ENCODE measurements at regions not wholly inside any gene's neighbourhood (a gene's known extent, or its start where the extent isn't known, plus 50 kb on each side); places are given as distances from the start of the nearest gene placed in this dataset.

- TF ChIP-seq EP300 (IDR thresholded peaks at IDR 0.05): no peak
- no peak for TF ChIP-seq POLR2AphosphoS5 (IDR thresholded peaks at IDR 0.05)
- H3K4me3 ChIP-seq: no peak overlapping the region
- no peaks in the 10 kb centered on the region for H3K36me3 ChIP-seq
- DNase-seq: no peak
- H3K27me3 ChIP-seq: no peaks in the 10 kb centered on the region
- no peaks in the 10 kb centered on the region for H3K4me1 ChIP-seq
- peaks cover 0 to 6% (median 0%) of the 10 kb centered on the region in 4 donors for H3K9me3 ChIP-seq
- H3K27ac ChIP-seq: no peak overlapping the region
- 93 to 100% methylated on average over 6 of the region's 6 CpGs for WGBS, 2 donors
- ATAC-seq (ENCODE audit: low FRiP score in 2 of 2): no peak
These were observed 62.5 kb upstream of the STAM2 start for GRCh38 chr2:152238016-152238415.

- DNase-seq: no peak
- Histone ChIP-seq H3K27me3 (no peaks in the 10 kb centered on the region), H3K36me3 (no peaks in the 10 kb centered on the region), H3K4me1 (no peaks in the 10 kb centered on the region), H3K4me3 (no peak overlapping the region), H3K27ac (no peak overlapping the region), H3K9me3 (peaks cover 0 to 6% (median 0%) of the 10 kb centered on the region in 4 donors)
- TF ChIP-seq EP300 (IDR thresholded peaks at IDR 0.05): no peak
- TF ChIP-seq, protein P1, sequence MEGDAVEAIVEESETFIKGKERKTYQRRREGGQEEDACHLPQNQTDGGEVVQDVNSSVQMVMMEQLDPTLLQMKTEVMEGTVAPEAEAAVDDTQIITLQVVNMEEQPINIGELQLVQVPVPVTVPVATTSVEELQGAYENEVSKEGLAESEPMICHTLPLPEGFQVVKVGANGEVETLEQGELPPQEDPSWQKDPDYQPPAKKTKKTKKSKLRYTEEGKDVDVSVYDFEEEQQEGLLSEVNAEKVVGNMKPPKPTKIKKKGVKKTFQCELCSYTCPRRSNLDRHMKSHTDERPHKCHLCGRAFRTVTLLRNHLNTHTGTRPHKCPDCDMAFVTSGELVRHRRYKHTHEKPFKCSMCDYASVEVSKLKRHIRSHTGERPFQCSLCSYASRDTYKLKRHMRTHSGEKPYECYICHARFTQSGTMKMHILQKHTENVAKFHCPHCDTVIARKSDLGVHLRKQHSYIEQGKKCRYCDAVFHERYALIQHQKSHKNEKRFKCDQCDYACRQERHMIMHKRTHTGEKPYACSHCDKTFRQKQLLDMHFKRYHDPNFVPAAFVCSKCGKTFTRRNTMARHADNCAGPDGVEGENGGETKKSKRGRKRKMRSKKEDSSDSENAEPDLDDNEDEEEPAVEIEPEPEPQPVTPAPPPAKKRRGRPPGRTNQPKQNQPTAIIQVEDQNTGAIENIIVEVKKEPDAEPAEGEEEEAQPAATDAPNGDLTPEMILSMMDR (IDR thresholded peaks at IDR 0.05): no peak
- TF ChIP-seq POLR2A (IDR thresholded peaks at IDR 0.05): no peak
- 67 to 92% methylated on average over 2 of the region's 2 CpGs for WGBS, 2 donors
- no peak for ATAC-seq (ENCODE audit: low FRiP score in 2 of 2)
These were observed 65.1 kb upstream of the STAM2 start for GRCh38 chr2:152240559-152241231.

DNA sequence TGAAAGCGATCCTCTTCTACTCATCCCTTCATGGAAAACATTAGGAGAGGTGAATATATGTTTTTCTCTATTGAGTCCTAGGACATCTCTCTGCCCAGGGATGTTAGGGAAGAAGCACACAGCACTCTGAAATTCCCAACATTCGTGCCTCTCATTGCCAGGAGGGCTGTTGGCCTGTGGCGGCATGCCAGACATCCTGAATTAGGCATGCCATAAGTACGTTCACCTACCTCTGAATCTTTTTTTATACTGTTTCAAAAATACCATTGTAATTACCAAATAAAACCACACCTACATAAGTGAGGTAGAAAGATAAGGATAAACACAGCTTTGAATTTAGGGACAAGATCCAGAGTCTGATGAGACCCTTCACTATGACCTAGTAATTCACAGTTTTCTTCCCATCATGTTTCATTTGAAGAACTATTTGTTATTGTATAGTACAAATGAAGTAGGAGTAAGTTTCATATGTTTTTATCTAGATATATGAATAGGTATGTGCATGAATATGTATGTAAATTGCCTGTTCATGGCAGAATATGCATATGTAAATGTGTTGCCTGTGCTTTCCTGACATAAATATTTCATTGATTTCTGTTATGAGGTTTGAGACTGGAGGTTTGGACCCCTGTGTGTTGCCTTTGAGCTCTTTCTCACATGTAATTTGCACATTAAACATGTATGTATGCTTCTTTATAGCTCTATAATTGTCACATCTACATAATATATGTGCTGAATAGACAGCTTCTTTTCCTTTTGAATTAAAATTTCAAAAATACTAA is 66.6 kb upstream of the STAM2 start:
- WGBS, 2 donors: 73 to 80% methylated on average over 4 of the region's 4 CpGs
- Histone ChIP-seq H3K36me3 (no peaks in the 10 kb centered on the region), H3K9me3 (peaks cover 0 to 6% (median 0%) of the 10 kb centered on the region in 4 donors), H3K4me3 (no peak overlapping the region), H3K4me1 (no peaks in the 10 kb centered on the region), H3K27me3 (no peaks in the 10 kb centered on the region), H3K27ac (no peak overlapping the region)
- no peak for DNase-seq
- no peak for ATAC-seq (ENCODE audit: low FRiP score in 2 of 2)
- TF ChIP-seq EP300 (IDR thresholded peaks at IDR 0.05) (no peak), POLR2AphosphoS5 (IDR thresholded peaks at IDR 0.05) (no peak), POLR2A (IDR thresholded peaks at IDR 0.05) (no peak)
- TF ChIP-seq, protein P1 (IDR thresholded peaks at IDR 0.05): no peak

DNA sequence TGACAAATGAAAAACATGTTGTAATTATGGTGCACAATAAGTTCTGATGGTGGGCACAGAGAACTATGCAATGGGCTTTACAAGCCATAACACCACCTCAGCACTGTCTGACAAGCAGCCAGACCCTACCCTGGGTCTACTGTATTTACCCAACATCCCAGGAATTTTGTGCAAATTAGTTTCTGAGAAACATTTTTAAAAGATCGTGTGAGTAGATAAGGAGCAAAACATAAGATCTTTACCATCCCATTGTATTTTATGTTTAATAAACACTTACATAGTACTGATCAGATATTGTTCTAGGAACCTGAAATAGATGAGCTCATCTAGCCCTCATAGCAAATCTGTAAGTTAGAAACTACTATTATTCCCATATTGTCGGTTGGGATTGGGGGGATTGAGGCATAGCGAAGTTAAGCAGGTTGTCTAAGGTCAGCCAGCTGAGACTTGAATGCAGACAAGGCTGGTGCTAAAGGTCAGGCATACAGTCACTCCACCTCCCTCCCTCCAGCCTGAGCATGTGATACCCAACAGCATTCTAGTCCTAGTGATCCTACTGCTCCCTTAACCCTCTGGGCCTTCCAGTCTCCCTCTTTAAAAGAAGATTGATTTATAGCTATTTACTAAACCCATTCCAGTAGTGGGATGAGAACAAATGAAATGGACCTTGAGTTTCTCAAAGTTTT is 67.4 kb upstream of the STAM2 start:
- Histone ChIP-seq H3K4me1 (no peaks in the 10 kb centered on the region), H3K27ac (no peak overlapping the region), H3K9me3 (peaks cover 0 to 6% (median 0%) of the 10 kb centered on the region in 4 donors), H3K27me3 (no peaks in the 10 kb centered on the region), H3K36me3 (no peaks in the 10 kb centered on the region), H3K4me3 (no peak overlapping the region)
- DNase-seq (no peak), ATAC-seq (ENCODE audit: low FRiP score in 2 of 2) (no peak)
- no peak for TF ChIP-seq POLR2A (IDR thresholded peaks at IDR 0.05)
- no peak for TF ChIP-seq POLR2AphosphoS5 (IDR thresholded peaks at IDR 0.05)
- TF ChIP-seq EP300 (IDR thresholded peaks at IDR 0.05): no peak
- TF ChIP-seq, protein P1 (IDR thresholded peaks at IDR 0.05): no peak
- 86 to 94% methylated on average over 3 of the region's 3 CpGs for WGBS, 2 donors

Measured in upper lobe of left lung (tissue), 6 donors.